T-cell (primary cell): ENCODE measurements at regions not wholly inside any gene's neighbourhood (a gene's known extent, or its start where the extent isn't known, plus 50 kb on each side); places are given as distances from the start of the nearest gene placed in this dataset.

Experiments
- ATAC-seq, 4 experiments: fragments of 200-7000 bp in 3 of 4; fragments of 150-1000 bp in 1 of 4; cut with Tn5 transposase; replicated peaks in 1 of 4; 1 replicate in 3 of 4; 2 replicates in 1 of 4; pipeline ENCODE4 v1.10.0; 2021; ENCODE audit warnings: moderate library complexity in 3 of 4, mild to moderate bottlenecking in 2 of 4, moderate number of reproducible peaks in 1 of 4
- CTCF ChIA-PET, 2 donors: fragments of 300-600 bp; sonication (Branson Sonifier 250); formaldehyde crosslinking; loops; one replicate each; lab custom pipeline; 2022; ENCODE audit warnings: antibody characterized with exemption in 2 of 2; lab: Charles Lee
- POLR2A ChIA-PET, 2 donors: fragments of 300-600 bp; sonication (Branson Sonifier 250); formaldehyde crosslinking; loops; one replicate each; lab custom pipeline; 2022; ENCODE audit warnings: antibody characterized with exemption in 2 of 2; lab: Charles Lee
- DNase-seq, 35 experiments: peaks; one replicate each; pipeline versions ENCODE4 v3.0.0 to v3.0.0-alpha.2; 2013 to 2023
- H3K27ac ChIP-seq: one replicate; pipeline ENCODE4 v1.5.1; 2013; ENCODE audit warnings: low read length
- H3K27me3 ChIP-seq, 2 experiments: replicated peaks in 1 of 2; 1 replicate in 1 of 2; 2 replicates in 1 of 2; pipeline versions ENCODE4 v1.6.1 to v1.7.0; 2013; ENCODE audit warnings: low read length in 1 of 2, mixed read lengths in 1 of 2; ENCODE audit not compliant: control insufficient read depth in 2 of 2, insufficient read depth in 2 of 2; ENCODE audit errors: extremely low read depth in 1 of 2
- H3K36me3 ChIP-seq, 2 donors: 1 replicate in 1 of 2; 2 replicates in 1 of 2; pipeline versions ENCODE4 v1.6.1 to v1.7.0; 2013; ENCODE audit warnings: low read length in 1 of 2; ENCODE audit not compliant: control insufficient read depth in 2 of 2, insufficient read depth in 1 of 2; ENCODE audit errors: extremely low read depth in 1 of 2
- H3K4me1 ChIP-seq, 2 experiments: 1 replicate in 1 of 2; 2 replicates in 1 of 2; pipeline versions ENCODE4 v1.6.1 to v1.7.0; 2013; ENCODE audit warnings: low read length in 2 of 2, mixed read lengths in 1 of 2; ENCODE audit not compliant: insufficient read depth in 2 of 2, control insufficient read depth in 1 of 2; ENCODE audit errors: extremely low read depth in 1 of 2
- H3K4me3 ChIP-seq, 2 donors: 1 replicate in 1 of 2; 2 replicates in 1 of 2; pipeline versions ENCODE4 v1.5.1 to v1.7.0; 2013; ENCODE audit warnings: mild to moderate bottlenecking in 2 of 2, low read length in 1 of 2, moderate library complexity in 1 of 2; ENCODE audit not compliant: control insufficient read depth in 1 of 2; ENCODE audit errors: extremely low read depth in 1 of 2
- H3K9me3 ChIP-seq: 2 replicates; pipeline ENCODE4 v1.7.0; 2013
- H3K27ac Mint-ChIP-seq, 2 donors: one replicate each; pipeline ENCODE4 v1.8.0; 2020 to 2021; ENCODE audit warnings: mild to moderate bottlenecking in 2 of 2, mixed read lengths in 2 of 2
- H3K27me3 Mint-ChIP-seq, 2 donors: one replicate each; pipeline ENCODE4 v1.8.0; 2021 to 2022; ENCODE audit warnings: mixed read lengths in 2 of 2
- H3K36me3 Mint-ChIP-seq: one replicate; pipeline ENCODE4 v1.8.0; 2021; ENCODE audit warnings: mixed read lengths
- H3K4me1 Mint-ChIP-seq, 3 donors: one replicate each; pipeline ENCODE4 v1.8.0; 2020 to 2022; ENCODE audit warnings: mixed read lengths in 3 of 3, mild to moderate bottlenecking in 1 of 3
- H3K4me3 Mint-ChIP-seq, 3 donors: one replicate each; pipeline ENCODE4 v1.8.0; 2020 to 2022; ENCODE audit warnings: mild to moderate bottlenecking in 3 of 3, mixed read lengths in 3 of 3, moderate library complexity in 3 of 3
- H3K9me3 Mint-ChIP-seq, 3 donors: one replicate each; pipeline ENCODE4 v1.8.0; 2020 to 2022; ENCODE audit warnings: mixed read lengths in 3 of 3
- WGBS: methylation state at CpG from one replicate; pipeline ENCODE4 v1.1.5; 2013; ENCODE audit warnings: missing lambda C conversion rate; ENCODE audit not compliant: insufficient coverage; 5-methylcytosine and 5-hydroxymethylcytosine counted together

DNA sequence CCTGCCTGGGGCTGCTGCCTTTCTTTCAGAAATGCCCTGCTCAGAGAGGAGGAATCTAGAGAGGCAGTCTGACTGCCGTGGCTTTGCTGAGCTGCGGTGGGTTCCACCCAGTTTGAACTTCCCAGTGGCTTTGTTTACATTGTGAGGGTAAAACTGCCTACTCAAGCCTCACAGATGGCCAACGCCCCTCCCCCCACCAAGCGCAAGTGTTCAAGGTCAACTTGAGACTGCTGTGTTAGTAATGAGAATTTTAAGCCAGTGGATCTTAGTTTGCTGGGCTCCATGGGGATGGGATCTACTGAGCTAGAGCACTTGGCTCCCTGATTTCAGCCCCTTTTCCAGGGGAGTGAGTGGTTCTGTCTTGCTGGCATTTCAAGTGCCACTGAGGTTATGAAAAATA is 819.2 kb downstream of the NLGN4Y start:
- no peak for ATAC-seq
- Mint-ChIP-seq H3K36me3 (no peaks in the 10 kb centered on the region), H3K27me3 (peaks cover 0 to 3% of the 10 kb centered on the region in 2 donors)

DNA sequence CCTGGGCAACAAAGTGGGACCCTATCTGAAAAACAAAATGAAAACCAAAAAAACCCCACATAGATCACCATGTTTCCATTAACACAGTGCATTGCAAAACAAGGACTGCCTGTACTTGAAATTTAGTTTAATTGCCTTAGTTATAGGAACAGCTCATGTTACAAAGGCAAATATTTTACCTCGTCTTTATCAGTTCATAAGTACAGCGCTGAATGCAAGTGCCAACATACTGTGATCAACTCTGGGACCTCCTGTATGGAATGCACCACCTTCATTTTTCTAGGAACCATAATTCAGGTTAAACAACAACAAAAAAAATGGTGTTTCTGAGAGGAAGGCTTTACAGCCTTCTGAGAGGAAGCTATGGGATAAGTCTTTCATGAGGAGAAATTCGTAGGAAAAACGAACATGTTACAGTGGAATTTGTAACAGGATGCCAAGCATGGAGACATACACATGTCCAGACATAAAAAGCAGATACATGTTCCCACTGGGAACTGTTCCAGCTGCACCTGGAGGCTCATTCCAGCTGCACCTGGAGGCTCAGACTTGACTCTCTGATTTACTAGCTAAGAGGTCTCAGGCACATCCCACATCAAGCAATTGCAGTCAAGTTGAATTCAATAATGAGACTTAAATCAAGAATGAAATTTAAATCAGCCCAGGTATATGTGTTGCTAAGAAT is 821.3 kb downstream of the NLGN4Y start:
- no peaks in the 10 kb centered on the region for H3K9me3 ChIP-seq
- H3K4me1 ChIP-seq = no peaks in the 10 kb centered on the region
- no peak overlapping the region for H3K4me3 Mint-ChIP-seq
- ATAC-seq (no peak), DNase-seq (no peak)
- H3K36me3 Mint-ChIP-seq = no peaks in the 10 kb centered on the region
- peaks cover 0 to 6% of the 10 kb centered on the region in 2 experiments for H3K27me3 ChIP-seq
- WGBS = no CpG with 5 or more reads among the region's 4 CpGs
- ChIA-PET CTCF (no interaction called here), POLR2A (no interaction called here)
- H3K36me3 ChIP-seq = no peaks in the 10 kb centered on the region
- H3K9me3 Mint-ChIP-seq = peaks cover 0 to 7% (median 0%) of the 10 kb centered on the region in 3 donors
- H3K4me3 ChIP-seq = no peak overlapping the region
- H3K27me3 Mint-ChIP-seq = peaks cover 0 to 3% of the 10 kb centered on the region in 2 donors
- no peak overlapping the region for H3K27ac Mint-ChIP-seq
- no peaks in the 10 kb centered on the region for H3K4me1 Mint-ChIP-seq
- H3K27ac ChIP-seq = no peak overlapping the region

More for the DNA sequence above, 819.2 kb downstream of the NLGN4Y start:
- Mint-ChIP-seq H3K4me1 (no peaks in the 10 kb centered on the region), H3K27ac (no peak overlapping the region), H3K4me3 (no peak overlapping the region), H3K9me3 (peaks cover 0 to 7% (median 0%) of the 10 kb centered on the region in 3 donors)
- WGBS = no CpG with 5 or more reads among the region's 4 CpGs
- ChIA-PET POLR2A (no interaction called here), CTCF (no interaction called here)
- H3K36me3 ChIP-seq = no peaks in the 10 kb centered on the region
- no peak overlapping the region for H3K27ac ChIP-seq
- peaks cover 0 to 3% of the 10 kb centered on the region in 2 experiments for H3K27me3 ChIP-seq
- no peak for DNase-seq
- no peaks in the 10 kb centered on the region for H3K4me1 ChIP-seq
- H3K4me3 ChIP-seq = no peak overlapping the region
- no peaks in the 10 kb centered on the region for H3K9me3 ChIP-seq

DNA sequence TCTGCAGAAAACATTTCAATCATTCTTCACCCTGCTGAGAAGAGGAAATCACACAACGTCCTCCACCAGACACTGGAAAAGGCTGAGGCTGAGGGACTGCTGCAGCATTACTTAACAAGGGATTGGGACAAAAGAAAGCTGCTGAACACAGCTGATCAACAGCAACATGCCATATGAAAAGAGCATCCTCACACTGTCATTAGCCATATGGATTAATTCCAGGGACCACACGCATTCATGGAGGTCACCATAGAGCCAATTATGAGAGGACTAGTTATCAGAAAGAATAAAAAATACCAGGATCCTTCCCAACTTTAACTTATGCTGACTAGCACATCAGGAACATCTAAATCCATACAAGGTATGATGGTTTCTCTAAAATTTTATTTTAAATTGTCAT is 825.0 kb downstream of the NLGN4Y start:
- Histone ChIP-seq H3K9me3 (no peaks in the 10 kb centered on the region), H3K4me3 (no peak overlapping the region), H3K27ac (no peak overlapping the region), H3K36me3 (no peaks in the 10 kb centered on the region), H3K27me3 (peaks cover 0 to 6% of the 10 kb centered on the region in 2 experiments), H3K4me1 (no peaks in the 10 kb centered on the region)
- ATAC-seq (no peak), DNase-seq (no peak)
- peaks cover 0 to 6% (median 0%) of the 10 kb centered on the region in 3 donors for H3K4me1 Mint-ChIP-seq
- H3K27ac Mint-ChIP-seq = no peak overlapping the region
- WGBS = no CpG with 5 or more reads among the region's 2 CpGs
- ChIA-PET POLR2A (no interaction called here), CTCF (no interaction called here)
- H3K27me3 Mint-ChIP-seq = peaks cover 0 to 3% of the 10 kb centered on the region in 2 donors
- no peaks in the 10 kb centered on the region for H3K9me3 Mint-ChIP-seq
- H3K36me3 Mint-ChIP-seq = no peaks in the 10 kb centered on the region
- no peak overlapping the region for H3K4me3 Mint-ChIP-seq

DNA sequence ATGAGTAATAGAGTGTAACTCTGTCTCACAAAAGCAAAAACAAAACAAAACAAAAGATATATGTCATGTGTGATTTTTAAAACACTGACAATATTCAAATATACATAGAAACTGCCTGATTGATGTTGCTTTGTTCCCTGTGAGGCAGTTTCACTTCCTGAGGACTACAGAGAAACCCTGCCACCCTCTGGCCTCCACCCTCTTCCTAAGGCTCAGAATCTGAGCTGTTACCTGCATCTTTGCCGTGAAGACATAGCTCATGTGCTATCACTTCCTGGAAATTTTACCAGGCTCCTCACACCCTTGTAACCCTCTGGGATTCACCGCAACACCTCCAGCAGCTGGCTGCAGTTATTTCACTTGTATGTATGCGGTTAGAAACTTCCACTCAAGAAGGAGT is 831.0 kb downstream of the NLGN4Y start:
- Histone ChIP-seq H3K27me3 (no peaks in the 10 kb centered on the region), H3K27ac (no peak overlapping the region), H3K4me3 (no peak overlapping the region), H3K9me3 (no peaks in the 10 kb centered on the region), H3K36me3 (no peaks in the 10 kb centered on the region), H3K4me1 (no peaks in the 10 kb centered on the region)
- H3K36me3 Mint-ChIP-seq = no peaks in the 10 kb centered on the region
- peak in 3 of 4 experiments; percentile 54 to 64 (median 56) for ATAC-seq
- no peaks in the 10 kb centered on the region for H3K27me3 Mint-ChIP-seq
- DNase-seq = no peak
- H3K4me1 Mint-ChIP-seq = peaks cover 0 to 14% (median 0%) of the 10 kb centered on the region in 3 donors
- WGBS = no CpG with 5 or more reads among the region's 3 CpGs
- ChIA-PET CTCF (no interaction called here), POLR2A (no interaction called here)
- H3K4me3 Mint-ChIP-seq = no peak overlapping the region
- no peaks in the 10 kb centered on the region for H3K9me3 Mint-ChIP-seq
- no peak overlapping the region for H3K27ac Mint-ChIP-seq

DNA sequence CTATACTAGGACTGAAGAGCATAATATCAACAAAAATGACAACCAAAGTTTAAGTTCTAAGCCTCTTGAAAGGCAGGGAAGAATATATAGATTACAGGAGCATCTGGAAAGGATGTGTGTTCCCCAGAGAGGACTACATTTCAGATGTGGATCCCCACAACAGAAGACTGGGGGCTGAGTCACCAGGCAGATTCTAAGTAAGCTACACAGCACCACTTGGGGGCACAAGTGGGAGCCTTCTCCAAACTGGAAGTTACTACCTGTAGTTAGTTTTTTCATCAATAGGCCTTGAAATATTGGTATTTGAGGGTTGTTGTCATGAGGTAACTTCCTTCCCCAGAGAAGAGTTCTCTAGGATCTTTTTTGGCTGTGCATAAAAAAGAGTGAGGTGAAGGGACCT is 836.1 kb downstream of the NLGN4Y start:
- Mint-ChIP-seq H3K27me3 (no peaks in the 10 kb centered on the region), H3K9me3 (no peaks in the 10 kb centered on the region), H3K4me3 (no peak overlapping the region), H3K36me3 (no peaks in the 10 kb centered on the region), H3K27ac (no peak overlapping the region), H3K4me1 (peaks cover 0 to 2% (median 0%) of the 10 kb centered on the region in 3 donors)
- ChIA-PET CTCF (no interaction called here), POLR2A (interaction anchor here in 1 of 2 donors (0.7 kb wide), 1 partner anchor 1697 kb away, joined by 3 read pairs; no protein-coding TSS in a partner anchor)
- no peak overlapping the region for H3K4me3 ChIP-seq
- H3K36me3 ChIP-seq = no peaks in the 10 kb centered on the region
- no peak overlapping the region for H3K27ac ChIP-seq
- no peaks in the 10 kb centered on the region for H3K4me1 ChIP-seq
- ATAC-seq (no peak), DNase-seq (peak in 1 of 35 experiments; percentile 0)
- no peaks in the 10 kb centered on the region for H3K9me3 ChIP-seq
- H3K27me3 ChIP-seq = no peaks in the 10 kb centered on the region

DNA sequence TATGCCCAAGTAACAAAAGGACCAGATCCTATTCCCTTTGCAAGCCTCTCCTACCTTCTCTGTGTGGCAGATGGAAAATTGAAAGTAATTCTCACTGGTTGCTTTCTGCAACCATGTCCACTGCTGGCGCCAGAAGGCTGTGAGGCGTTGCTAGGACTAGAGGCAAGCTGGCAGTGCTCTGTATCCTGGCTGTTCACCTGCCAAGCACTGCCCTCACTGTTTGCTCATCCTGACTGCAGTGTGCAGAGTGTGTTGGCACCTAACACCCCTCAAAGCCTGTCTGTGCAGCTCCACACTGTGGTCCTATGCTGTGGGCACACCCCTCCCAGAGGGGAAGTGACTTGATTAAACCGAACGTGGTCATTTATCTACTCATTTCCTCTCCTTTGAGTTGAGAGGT is 840.7 kb downstream of the NLGN4Y start:
- H3K9me3 ChIP-seq = no peaks in the 10 kb centered on the region
- DNase-seq = no peak
- no peaks in the 10 kb centered on the region for H3K4me1 ChIP-seq
- no peak overlapping the region for H3K4me3 ChIP-seq
- no peak overlapping the region for H3K27ac Mint-ChIP-seq
- no CpG with 5 or more reads among the region's 4 CpGs for WGBS
- H3K4me1 Mint-ChIP-seq = no peaks in the 10 kb centered on the region
- H3K27me3 Mint-ChIP-seq = peaks cover 0 to 5% of the 10 kb centered on the region in 2 donors
- no peak overlapping the region for H3K27ac ChIP-seq
- ATAC-seq = no peak
- no peaks in the 10 kb centered on the region for H3K9me3 Mint-ChIP-seq
- no peak overlapping the region for H3K4me3 Mint-ChIP-seq
- H3K36me3 ChIP-seq = no peaks in the 10 kb centered on the region
- ChIA-PET CTCF (no interaction called here), POLR2A (no interaction called here)
- no peaks in the 10 kb centered on the region for H3K36me3 Mint-ChIP-seq
- no peaks in the 10 kb centered on the region for H3K27me3 ChIP-seq
